Calu3 (cell line): ENCODE measurements at regions not wholly inside any gene's neighbourhood (a gene's known extent, or its start where the extent isn't known, plus 50 kb on each side); places are given as distances from the start of the nearest gene placed in this dataset.
A peak's percentile ranks its signal among the peaks of the same experiment; 100 is the strongest.

Experiments
- BruUV-seq: library from RNA; stranded (reverse); fragments of 400-500 nt; replicated peaks from 2 replicates; lab custom pipeline; 2021; lab: Mats Ljungman, UMichigan
- CTCF ChIA-PET: fragments of 300-600 bp; sonication (Branson Sonifier 250); formaldehyde crosslinking; loops from one replicate; lab custom pipeline; 2022; ENCODE audit warnings: antibody characterized with exemption; lab: Charles Lee
- DNase-seq: peaks from one replicate; pipeline ENCODE4 v3.0.0; 2022
- H3K27ac Mint-ChIP-seq: one replicate; pipeline ENCODE4 v1.8.0; 2022; ENCODE audit warnings: mixed read lengths; ENCODE audit not compliant: unreplicated experiment
- H3K27me3 Mint-ChIP-seq: one replicate; pipeline ENCODE4 v1.8.0; 2022; ENCODE audit warnings: mixed read lengths; ENCODE audit not compliant: unreplicated experiment
- H3K36me3 Mint-ChIP-seq: one replicate; pipeline ENCODE4 v1.8.0; 2022; ENCODE audit warnings: mild to moderate bottlenecking, moderate library complexity, mixed read lengths; ENCODE audit not compliant: insufficient read depth, unreplicated experiment
- H3K4me1 Mint-ChIP-seq: one replicate; pipeline ENCODE4 v1.8.0; 2022; ENCODE audit warnings: mild to moderate bottlenecking, low read depth, mixed read lengths; ENCODE audit not compliant: unreplicated experiment
- H3K4me3 Mint-ChIP-seq: one replicate; pipeline ENCODE4 v1.8.0; 2022; ENCODE audit warnings: mild to moderate bottlenecking, low read depth, moderate library complexity, mixed read lengths; ENCODE audit not compliant: unreplicated experiment
- H3K9me3 Mint-ChIP-seq: one replicate; pipeline ENCODE4 v1.8.0; 2022; ENCODE audit warnings: low read depth, mixed read lengths; ENCODE audit not compliant: unreplicated experiment
- intact Hi-C: fragments of 100-400 bp; cut with micrococcal nuclease; formaldehyde crosslinking; loops from one replicate; pipeline ENCODE4 v1.10.0; 2022; ENCODE audit not compliant: unreplicated experiment
- TF ChIP-seq, protein P1 (sequence below): fragments of 200-600 bp; IDR thresholded peaks from one replicate; pipeline ENCODE4 v1.8.0; 2022; ENCODE audit warnings: antibody characterized with exemption; ENCODE audit not compliant: unreplicated experiment

DNA sequence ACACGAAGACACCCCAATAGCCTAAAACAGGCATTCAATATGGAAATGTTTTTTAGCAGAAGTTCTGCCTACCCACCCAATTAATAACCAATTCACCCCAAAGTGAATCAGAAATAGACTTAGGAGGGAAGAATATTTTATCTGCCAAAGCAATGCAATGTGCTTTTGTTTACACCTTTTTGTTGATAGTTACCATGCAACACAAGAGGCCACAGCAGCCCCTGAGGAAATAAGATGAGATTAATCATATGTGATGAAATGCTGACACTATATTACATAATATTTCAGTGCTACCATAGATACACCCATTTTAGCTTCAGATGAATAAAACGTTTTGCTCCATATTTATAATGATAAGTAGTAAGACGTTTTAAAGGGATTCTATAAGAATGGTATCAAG is 60.9 kb upstream of the RGS2 start:
- peak; percentile 30 for DNase-seq
- Mint-ChIP-seq H3K27me3 (no peaks in the 10 kb centered on the region), H3K27ac (peak overlapping the region; percentile 85), H3K4me3 (no peak overlapping the region), H3K9me3 (peaks cover 2% of the 10 kb centered on the region), H3K36me3 (peaks cover 15% of the 10 kb centered on the region), H3K4me1 (peaks cover 24% of the 10 kb centered on the region)
- CTCF ChIA-PET = interaction anchor here (0.7 to 1.2 kb wide), 4 partner anchors 11 to 60 kb away, joined by 3 to 4 read pairs (median 4); no protein-coding TSS in a partner anchor
- no TSS peak for BruUV-seq
- TF ChIP-seq, protein P1, sequence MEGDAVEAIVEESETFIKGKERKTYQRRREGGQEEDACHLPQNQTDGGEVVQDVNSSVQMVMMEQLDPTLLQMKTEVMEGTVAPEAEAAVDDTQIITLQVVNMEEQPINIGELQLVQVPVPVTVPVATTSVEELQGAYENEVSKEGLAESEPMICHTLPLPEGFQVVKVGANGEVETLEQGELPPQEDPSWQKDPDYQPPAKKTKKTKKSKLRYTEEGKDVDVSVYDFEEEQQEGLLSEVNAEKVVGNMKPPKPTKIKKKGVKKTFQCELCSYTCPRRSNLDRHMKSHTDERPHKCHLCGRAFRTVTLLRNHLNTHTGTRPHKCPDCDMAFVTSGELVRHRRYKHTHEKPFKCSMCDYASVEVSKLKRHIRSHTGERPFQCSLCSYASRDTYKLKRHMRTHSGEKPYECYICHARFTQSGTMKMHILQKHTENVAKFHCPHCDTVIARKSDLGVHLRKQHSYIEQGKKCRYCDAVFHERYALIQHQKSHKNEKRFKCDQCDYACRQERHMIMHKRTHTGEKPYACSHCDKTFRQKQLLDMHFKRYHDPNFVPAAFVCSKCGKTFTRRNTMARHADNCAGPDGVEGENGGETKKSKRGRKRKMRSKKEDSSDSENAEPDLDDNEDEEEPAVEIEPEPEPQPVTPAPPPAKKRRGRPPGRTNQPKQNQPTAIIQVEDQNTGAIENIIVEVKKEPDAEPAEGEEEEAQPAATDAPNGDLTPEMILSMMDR = no peak
- intact Hi-C loops = loop anchor here (1.0 to 5.0 kb wide), 3 partner anchors 39 to 116 kb away; no protein-coding TSS in a partner anchor

DNA sequence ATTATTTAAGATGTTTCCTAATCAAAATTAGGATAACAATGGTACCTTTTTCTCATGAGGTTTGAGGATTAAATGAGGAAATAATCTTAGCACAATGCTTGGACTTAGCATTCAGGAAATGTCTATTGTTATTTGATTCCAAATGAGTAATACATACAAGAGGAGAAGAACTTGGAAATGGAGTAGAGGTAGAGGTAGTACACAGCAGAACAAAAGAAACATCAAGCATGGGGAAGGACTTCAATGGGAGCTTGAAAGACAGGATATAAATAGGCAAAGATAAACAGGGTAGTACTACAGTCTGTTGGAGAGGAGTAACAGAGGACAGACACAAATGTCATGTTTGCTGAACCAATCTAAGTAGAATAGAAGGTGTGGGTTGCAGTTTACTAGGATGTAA is 59.5 kb upstream of the RGS2 start:
- TF ChIP-seq, protein P1 = no peak
- no TSS peak for BruUV-seq
- CTCF ChIA-PET = no interaction called here
- Mint-ChIP-seq H3K36me3 (peaks cover 15% of the 10 kb centered on the region), H3K9me3 (peaks cover 2% of the 10 kb centered on the region), H3K27me3 (no peaks in the 10 kb centered on the region), H3K27ac (peak overlapping the region; percentile 85), H3K4me3 (no peak overlapping the region), H3K4me1 (peaks cover 24% of the 10 kb centered on the region)
- DNase-seq = no peak
- intact Hi-C loops = loop anchor here (2.0 to 5.0 kb wide), 2 partner anchors 41 to 117 kb away; no protein-coding TSS in a partner anchor

DNA sequence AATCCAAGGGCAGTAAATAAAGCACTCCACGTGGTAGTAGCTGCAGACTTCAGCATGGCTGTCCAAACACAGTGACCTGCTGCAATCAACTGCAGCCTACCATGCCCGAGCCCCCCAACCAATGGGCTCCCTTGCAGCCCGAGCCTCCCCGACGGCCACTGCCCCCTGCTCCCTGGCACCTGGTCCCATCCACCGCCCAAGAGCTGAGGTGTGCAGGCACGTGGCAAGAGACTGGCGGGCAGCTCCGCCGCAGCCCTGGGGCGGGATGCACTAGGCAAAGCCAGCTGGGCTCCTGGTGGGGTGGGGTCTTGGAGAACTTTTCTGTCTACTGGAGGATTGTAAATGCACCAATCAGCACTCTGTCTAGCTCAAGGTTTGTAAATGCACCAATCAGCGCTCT is 57.6 kb upstream of the RGS2 start:
- CTCF ChIA-PET = no interaction called here
- H3K27me3 Mint-ChIP-seq = no peaks in the 10 kb centered on the region
- H3K9me3 Mint-ChIP-seq = no peaks in the 10 kb centered on the region
- no TSS peak for BruUV-seq
- H3K4me3 Mint-ChIP-seq = no peak overlapping the region
- TF ChIP-seq, protein P1 = no peak
- no peak for DNase-seq
- H3K36me3 Mint-ChIP-seq = peaks cover 15% of the 10 kb centered on the region
- no peak overlapping the region for H3K27ac Mint-ChIP-seq
- intact Hi-C loops = no loop called here
- peaks cover 24% of the 10 kb centered on the region for H3K4me1 Mint-ChIP-seq

DNA sequence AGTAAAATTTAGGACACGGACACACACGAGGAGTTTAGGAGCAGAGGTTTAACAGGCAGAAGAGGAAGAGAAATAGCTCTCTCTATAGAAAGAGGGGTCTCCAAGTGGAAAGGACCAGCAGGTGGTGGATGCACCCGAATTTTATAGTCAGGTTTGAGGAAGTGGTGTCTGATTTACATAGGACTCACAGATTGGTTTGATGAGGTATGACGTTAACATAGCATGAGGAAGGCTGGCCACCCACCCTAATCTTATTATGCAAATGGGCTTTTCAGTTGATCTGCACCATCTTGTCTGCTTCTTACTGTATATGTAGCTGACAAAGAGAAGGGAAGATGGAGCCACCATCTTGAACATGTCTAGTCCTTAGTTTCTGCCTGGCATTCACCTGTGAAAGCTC is 52.5 kb upstream of the RGS2 start:
- Mint-ChIP-seq H3K9me3 (no peaks in the 10 kb centered on the region), H3K36me3 (no peaks in the 10 kb centered on the region), H3K27ac (no peak overlapping the region), H3K4me1 (peaks cover 7% of the 10 kb centered on the region), H3K27me3 (no peaks in the 10 kb centered on the region), H3K4me3 (no peak overlapping the region)
- no TSS peak for BruUV-seq
- CTCF ChIA-PET = no interaction called here
- TF ChIP-seq, protein P1 = no peak
- intact Hi-C loops = no loop called here
- DNase-seq = no peak
